ENCODE measurements at regions not wholly inside any gene's neighbourhood (a gene's known extent, or its start where the extent isn't known, plus 50 kb on each side); places are given as distances from the start of the nearest gene placed in this dataset.

- 66 to 73% (median 69%) methylated on average over 10 of the region's 10 CpGs for WGBS, 3 donors
- no peak overlapping the region for H3K4me3 ChIP-seq
- no peaks in the 10 kb centered on the region for H3K4me1 ChIP-seq (ENCODE audit: insufficient read depth)
- H3K27ac ChIP-seq = no peak overlapping the region
- DNase-seq = no peak
- no peaks in the 10 kb centered on the region for H3K9me3 ChIP-seq
- no peaks in the 10 kb centered on the region for H3K36me3 ChIP-seq
- intact Hi-C loops (cut with DNase I) = no loop called here
- no peaks in the 10 kb centered on the region for H3K27me3 ChIP-seq
- no peak for TF ChIP-seq EP300 (IDR thresholded peaks at IDR 0.05)
- no peak for TF ChIP-seq CTCF (IDR thresholded peaks at IDR 0.05)
- no peak for TF ChIP-seq POLR2A (IDR thresholded peaks at IDR 0.05)
Measured at GRCh38 chr10:121654021-121654545, 55.8 kb upstream of the FGFR2 start.

- no peak for DNase-seq
- intact Hi-C loops (cut with DNase I) = no loop called here
- Histone ChIP-seq H3K4me3 (no peak overlapping the region), H3K36me3 (no peaks in the 10 kb centered on the region), H3K27ac (no peak overlapping the region), H3K9me3 (no peaks in the 10 kb centered on the region), H3K27me3 (no peaks in the 10 kb centered on the region), H3K4me1 (ENCODE audit: insufficient read depth) (no peaks in the 10 kb centered on the region)
- WGBS, 3 donors = 89 to 93% (median 90%) methylated on average over 8 of the region's 8 CpGs
- TF ChIP-seq EP300 (IDR thresholded peaks at IDR 0.05) (no peak), CTCF (IDR thresholded peaks at IDR 0.05) (no peak), POLR2A (IDR thresholded peaks at IDR 0.05) (no peak)
Measured at GRCh38 chr10:121653608-121654007, 55.4 kb upstream of the FGFR2 start.

- Histone ChIP-seq H3K27ac (no peak overlapping the region), H3K4me3 (no peak overlapping the region), H3K9me3 (no peaks in the 10 kb centered on the region), H3K27me3 (no peaks in the 10 kb centered on the region), H3K36me3 (no peaks in the 10 kb centered on the region), H3K4me1 (ENCODE audit: insufficient read depth) (no peaks in the 10 kb centered on the region)
- TF ChIP-seq EP300 (IDR thresholded peaks at IDR 0.05) (no peak), CTCF (IDR thresholded peaks at IDR 0.05) (no peak), POLR2A (IDR thresholded peaks at IDR 0.05) (no peak)
- intact Hi-C loops (cut with DNase I) = no loop called here
- WGBS, 3 donors = 67 to 82% (median 71%) methylated on average over 9 of the region's 9 CpGs
- DNase-seq = no peak
Measured at GRCh38 chr10:121648493-121648892, 50.2 kb upstream of the FGFR2 start.

- H3K4me1 ChIP-seq (ENCODE audit: insufficient read depth) = no peaks in the 10 kb centered on the region
- no peak for TF ChIP-seq CTCF (IDR thresholded peaks at IDR 0.05)
- no peak for TF ChIP-seq EP300 (IDR thresholded peaks at IDR 0.05)
- H3K9me3 ChIP-seq = no peaks in the 10 kb centered on the region
- no peak for DNase-seq
- 54 to 55% (median 54%) methylated on average over 7 of the region's 7 CpGs for WGBS, 3 donors
- intact Hi-C loops (cut with DNase I) = no loop called here
- no peaks in the 10 kb centered on the region for H3K36me3 ChIP-seq
- no peaks in the 10 kb centered on the region for H3K27me3 ChIP-seq
- H3K4me3 ChIP-seq = no peak overlapping the region
- H3K27ac ChIP-seq = no peak overlapping the region
Measured at GRCh38 chr10:121648059-121648458, 49.8 kb upstream of the FGFR2 start.

All from ovary (tissue), 7 donors.